ENCODE measurements at regions not wholly inside any gene's neighbourhood (a gene's known extent, or its start where the extent isn't known, plus 50 kb on each side); places are given as distances from the start of the nearest gene placed in this dataset.
"Not testable (repeated sequence)": the region's sequence is repeated elsewhere in the genome, so short reads cannot be mapped to it uniquely, and the experiment has no call there.

DNA sequence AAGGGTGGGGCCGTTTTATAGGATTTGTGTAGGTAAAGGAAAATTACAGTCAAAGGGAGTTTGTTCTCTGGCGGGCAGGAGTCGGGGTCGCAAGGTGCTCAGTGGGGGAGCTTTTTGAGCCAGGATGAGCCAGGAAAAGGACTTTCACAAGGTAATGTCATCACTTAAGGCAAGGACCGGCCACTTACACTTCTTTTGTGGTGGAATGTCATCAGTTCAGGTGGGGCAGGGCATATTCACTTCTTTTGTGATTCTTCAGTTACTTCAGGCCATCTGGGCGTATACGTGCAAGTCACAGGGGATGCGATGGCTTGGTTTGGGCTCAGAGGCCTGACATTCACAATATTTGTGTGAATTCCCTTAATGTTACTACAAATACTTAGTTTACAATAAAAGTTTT lies 88.2 kb upstream of the MAP3K7 start:
- DNase-seq, result not testable (repeated sequence)

DNA sequence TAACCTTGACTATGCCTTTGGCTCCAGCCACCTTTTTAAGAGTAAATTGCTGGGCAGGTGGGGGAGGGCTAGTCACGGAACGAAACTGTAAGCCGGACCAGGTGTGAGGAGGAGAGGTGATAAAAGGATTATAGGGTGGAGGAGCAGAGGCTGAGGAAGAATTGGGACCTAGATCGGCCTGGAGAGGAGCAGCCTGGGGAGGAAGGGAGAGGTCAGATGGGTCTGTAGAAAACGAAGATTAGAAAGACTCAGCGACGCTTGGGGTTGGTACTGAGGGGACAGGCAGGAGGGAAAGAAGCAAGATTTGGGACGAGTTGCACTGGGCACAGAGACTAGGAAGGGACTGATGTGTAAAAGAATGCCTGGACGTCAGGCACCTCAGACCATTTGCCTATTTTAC lies 87.2 kb upstream of the MAP3K7 start:
- DNase-seq, result not testable (repeated sequence)

GRCh38 chr6:90669846-90670245 lies 83.0 kb upstream of the MAP3K7 start:
- DNase-seq, result no peak

DNA sequence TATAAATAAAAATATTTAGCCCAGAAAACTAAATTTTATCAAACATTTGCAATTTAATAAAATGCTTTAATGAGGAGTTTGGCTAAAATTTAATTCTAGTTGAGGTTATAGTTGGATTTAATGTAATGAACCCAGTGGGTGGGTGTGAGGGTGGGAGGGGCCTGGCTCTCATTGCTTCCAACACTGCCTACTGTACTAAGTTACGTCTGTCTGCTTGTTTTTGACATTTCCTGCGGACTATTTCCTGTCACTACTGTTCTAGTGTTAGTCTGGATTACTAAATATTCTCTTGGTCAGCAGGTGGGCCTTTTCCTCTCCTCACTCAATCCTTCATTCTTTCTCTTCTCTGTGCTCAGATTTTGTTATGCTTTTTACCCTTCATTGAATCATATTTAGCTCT lies 82.5 kb upstream of the MAP3K7 start:
- DNase-seq, result no peak

- DNase-seq, result no peak
These were observed 81.3 kb upstream of the MAP3K7 start for GRCh38 chr6:90668141-90668540.

GRCh38 chr6:90663873-90664272 lies 77.0 kb upstream of the MAP3K7 start:
- no peak for DNase-seq

GRCh38 chr6:90663106-90663505 lies 76.2 kb upstream of the MAP3K7 start:
- no peak for DNase-seq

DNA sequence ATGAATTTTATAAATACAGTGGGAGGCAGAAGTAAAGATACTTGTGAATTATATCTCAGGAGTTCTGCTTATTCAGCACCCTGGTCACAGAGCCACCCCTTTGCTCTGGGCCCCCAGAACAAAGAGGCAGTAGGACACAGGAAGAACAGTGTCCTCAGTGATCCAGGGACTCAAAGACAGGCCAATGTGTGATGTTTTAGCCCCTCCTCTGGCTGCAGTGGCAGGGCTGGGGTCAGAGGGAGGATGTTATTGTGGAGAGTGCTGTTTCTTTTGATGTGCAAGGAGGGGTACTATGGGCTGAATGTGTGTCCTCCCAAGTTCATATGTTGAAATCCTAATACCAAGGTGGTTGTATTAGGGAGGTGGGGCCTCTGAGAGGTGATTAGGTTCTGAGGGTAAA lies 74.1 kb upstream of the MAP3K7 start:
- DNase-seq, result no peak

DNA sequence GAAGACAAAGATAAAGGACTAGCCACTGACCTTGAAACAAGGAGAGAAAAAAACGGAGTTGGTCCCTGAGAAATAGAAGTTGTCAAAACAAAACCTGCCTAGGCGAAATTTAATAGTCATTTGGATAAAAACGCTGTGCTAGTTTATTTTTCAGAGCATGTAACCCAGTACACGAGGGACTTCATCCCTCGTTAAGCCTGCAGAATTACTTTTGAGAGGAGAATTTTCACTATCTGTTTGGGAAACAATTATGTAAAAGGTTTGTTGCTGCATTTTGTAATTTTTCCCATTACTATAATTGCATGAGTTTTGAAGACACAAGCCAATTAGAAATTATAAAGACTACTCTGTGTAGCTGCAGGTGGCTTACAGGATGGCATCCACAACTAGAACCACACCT lies 71.6 kb upstream of the MAP3K7 start:
- DNase-seq, result no peak

- no peak for DNase-seq
These were observed 69.5 kb upstream of the MAP3K7 start for GRCh38 chr6:90656325-90656724.

DNA sequence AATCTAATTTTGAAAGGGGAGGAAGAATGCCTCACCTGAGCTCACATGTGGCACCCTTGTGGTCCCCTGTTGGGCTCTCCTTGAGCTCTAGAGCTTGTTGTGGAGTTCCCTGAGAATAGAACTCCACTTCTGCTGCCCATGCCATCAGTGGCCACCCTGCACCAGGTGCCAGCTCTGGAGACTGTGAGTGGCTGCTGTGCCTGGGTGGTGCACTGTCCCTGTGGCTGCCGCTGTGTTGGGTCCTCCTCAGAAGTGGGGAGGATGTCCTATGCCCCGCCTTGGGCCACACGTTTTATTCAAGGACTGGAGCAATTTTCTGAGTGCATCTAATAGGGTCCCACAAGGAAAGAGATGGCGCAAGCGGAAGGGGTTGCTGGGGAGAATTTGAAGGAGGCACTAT lies 67.9 kb upstream of the MAP3K7 start:
- DNase-seq, result no peak

DNA sequence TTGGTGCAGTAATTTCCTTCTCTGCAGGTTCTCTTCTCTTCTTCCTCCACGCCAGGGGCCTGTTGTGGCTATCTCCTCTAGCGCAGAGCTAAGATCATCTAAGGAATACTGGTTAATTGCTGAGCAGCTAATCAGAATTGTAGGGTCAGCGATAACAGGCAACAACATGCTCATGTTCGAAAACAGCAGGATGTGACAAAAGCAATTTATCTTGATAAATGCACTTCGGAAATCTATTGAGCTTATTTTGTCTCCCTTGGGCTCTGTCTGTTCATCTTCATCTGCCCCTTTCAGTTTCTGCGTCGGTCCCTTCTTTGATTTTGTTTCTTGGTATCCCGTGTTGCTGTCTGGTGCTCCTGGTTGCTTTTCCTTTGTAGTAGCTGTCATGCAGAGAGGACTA lies 67.3 kb upstream of the MAP3K7 start:
- DNase-seq, result no peak

- no peak for DNase-seq
These were observed 66.9 kb upstream of the MAP3K7 start for GRCh38 chr6:90653750-90654149.

- DNase-seq, result peak; percentile 79
These were observed 63.4 kb upstream of the MAP3K7 start for GRCh38 chr6:90650041-90650940.

DNA sequence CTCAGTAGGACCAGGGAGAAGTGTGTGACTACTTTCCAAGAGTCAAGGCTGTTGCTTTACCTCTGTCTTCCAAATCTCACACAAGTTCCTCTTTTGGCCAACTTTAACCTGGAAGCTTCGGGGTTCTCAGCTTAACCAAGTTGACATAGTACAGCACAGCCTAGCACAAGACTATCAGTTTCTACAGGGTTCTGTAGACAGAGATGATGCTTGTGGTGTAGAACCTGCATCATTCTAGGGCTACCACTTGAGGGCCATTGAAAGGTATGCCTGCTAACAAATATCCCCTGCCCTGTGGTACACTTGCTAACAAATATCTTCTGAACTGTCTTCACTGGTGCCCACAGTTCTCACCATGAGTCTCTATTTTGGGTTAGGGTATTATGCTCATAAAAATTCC lies 62.0 kb upstream of the MAP3K7 start:
- no peak for DNase-seq

DNA sequence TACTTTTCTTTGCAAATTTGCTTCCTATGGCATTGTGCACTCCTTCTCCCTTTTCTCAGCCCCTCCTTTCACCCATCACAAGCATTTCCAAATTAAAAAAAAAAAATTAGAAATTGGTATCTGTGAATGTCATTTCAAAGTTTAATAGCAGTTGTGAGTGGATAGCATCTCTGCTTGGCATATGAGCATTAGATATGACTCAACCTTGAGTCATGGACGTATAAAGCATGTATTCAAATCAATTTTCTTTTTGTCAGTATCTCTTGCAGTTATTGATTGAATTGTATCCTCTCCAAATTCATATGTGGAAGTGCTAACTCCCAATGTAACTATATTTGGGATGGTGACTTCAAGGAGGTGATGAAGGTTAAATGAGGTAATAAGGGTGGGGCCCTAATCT lies 60.1 kb upstream of the MAP3K7 start:
- DNase-seq, result no peak

DNA sequence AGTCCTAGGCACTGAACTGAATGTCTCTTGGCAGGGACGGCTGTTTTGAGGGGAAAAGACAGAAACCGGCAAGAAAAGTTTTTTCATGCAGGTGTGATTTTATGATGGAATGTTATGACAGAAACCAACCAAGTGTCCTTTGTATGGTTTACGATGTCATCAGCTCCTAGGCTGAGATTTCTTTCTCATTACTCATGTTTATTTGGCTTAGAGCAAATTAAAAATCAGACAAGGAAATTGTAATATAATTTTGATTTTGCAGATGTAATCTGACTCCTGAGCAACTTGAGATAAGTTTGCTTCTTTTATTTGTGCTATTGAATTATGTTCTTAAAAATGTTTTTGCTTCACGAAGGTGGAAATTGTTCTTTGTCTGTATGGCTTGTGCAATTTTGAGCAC lies 58.8 kb upstream of the MAP3K7 start:
- DNase-seq, result no peak

GRCh38 chr6:90644492-90644891 lies 57.6 kb upstream of the MAP3K7 start:
- DNase-seq, result no peak

GRCh38 chr6:90643381-90643780 lies 56.5 kb upstream of the MAP3K7 start:
- peak; percentile 42 for DNase-seq

DNA sequence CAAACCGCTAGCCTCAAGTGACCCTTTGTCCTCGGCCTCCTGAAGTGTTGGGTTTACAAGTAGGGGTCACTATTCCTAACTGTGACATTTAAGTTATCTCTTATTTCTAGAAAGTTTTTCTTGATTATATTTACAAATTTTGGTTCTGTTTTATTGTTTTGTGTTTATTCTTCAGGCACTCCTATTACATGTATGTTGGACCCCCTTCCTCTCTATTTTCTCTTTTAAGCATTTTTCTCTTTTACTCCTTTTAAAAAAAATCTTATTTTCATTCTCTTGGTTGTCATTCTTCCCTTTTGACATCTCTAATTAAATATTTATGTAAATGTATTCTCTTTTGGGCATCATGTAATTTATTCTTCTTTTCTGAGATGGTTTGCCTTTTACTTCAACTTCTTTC lies 50.4 kb upstream of the MAP3K7 start:
- no peak for DNase-seq
